Choroid plexus epithelial cell (primary cell): ENCODE measurements at regions not wholly inside any gene's neighbourhood (a gene's known extent, or its start where the extent isn't known, plus 50 kb on each side); places are given as distances from the start of the nearest gene placed in this dataset.

Experiments
- DNase-seq: peaks from one replicate; pipeline ENCODE4 v3.0.0-alpha.2; 2010; ENCODE audit warnings: low read depth
- H3K4me3 ChIP-seq: 2 replicates; pipeline ENCODE4 v1.5.1; 2011; ENCODE audit warnings: low read depth, mild to moderate bottlenecking, control low read depth, low read length, moderate library complexity
- CTCF ChIP-seq: conservative IDR thresholded peaks from 2 replicates; pipeline ENCODE4 v1.5.1; 2011; ENCODE audit warnings: low read depth, mild to moderate bottlenecking, control low read depth, inconsistent platforms, low read length, moderate library complexity

DNA sequence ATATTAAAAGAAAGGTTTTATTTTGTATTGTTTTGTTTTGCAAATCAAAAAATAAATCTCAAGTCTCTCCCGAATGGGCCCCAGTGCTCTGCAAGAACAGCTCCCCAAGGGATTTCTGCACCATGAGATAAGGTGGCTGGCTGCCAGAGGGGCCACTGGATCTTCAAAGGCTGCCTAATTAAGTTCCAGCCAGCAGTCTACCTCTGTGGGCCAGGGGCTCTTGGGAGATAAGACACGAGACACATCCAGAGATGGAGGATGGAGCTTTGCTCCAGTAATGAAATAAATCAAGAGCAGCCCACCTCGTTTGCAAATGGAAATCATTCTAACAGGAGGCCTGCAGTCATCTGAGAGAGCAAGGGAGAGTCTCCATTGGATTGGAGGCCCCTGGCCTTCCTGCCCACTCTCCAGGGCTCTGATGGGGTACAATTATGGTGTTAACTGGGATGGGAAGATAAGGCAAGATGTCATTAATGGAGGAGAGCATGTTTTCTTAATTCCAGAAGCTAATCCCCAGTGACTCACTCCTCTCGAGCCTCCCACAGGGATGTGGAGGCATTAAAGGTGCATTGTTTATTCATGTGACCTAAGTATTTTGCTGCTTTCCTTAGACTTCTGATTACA, 155.2 kb upstream of the KAZN start:
- no peak for TF ChIP-seq CTCF
- no peak overlapping the region for H3K4me3 ChIP-seq
- DNase-seq, result peak; percentile 5

GRCh38 chr1:14451217-14451616, 147.3 kb upstream of the KAZN start:
- TF ChIP-seq CTCF, result no peak
- DNase-seq, result no peak
- no peak overlapping the region for H3K4me3 ChIP-seq

GRCh38 chr1:14452551-14452950, 145.9 kb upstream of the KAZN start:
- no peak for TF ChIP-seq CTCF
- no peak overlapping the region for H3K4me3 ChIP-seq

DNA sequence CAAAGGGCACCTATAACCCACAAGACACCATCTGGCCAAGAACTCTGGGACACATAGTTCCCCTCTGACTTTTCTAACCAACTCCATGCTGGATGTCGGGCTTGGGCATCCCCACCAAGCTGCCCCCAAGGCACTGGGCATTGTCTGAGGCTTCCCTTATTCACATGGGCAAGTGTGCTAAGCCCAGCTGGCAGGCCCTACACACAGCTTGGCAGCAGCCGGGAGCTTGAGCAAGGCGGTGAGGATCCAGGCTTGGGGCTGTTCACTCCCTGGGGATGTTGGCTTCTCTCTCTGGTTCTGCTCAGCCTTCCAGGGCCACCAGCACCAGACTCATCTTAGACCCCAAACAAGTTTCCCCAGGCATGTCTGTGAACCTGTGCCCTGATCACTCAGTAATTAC, 138.3 kb upstream of the KAZN start:
- no peak overlapping the region for H3K4me3 ChIP-seq
- DNase-seq, result no peak
- no peak for TF ChIP-seq CTCF

More at GRCh38 chr1:14452551-14452950, 145.9 kb upstream of the KAZN start:
- DNase-seq, result no peak

DNA sequence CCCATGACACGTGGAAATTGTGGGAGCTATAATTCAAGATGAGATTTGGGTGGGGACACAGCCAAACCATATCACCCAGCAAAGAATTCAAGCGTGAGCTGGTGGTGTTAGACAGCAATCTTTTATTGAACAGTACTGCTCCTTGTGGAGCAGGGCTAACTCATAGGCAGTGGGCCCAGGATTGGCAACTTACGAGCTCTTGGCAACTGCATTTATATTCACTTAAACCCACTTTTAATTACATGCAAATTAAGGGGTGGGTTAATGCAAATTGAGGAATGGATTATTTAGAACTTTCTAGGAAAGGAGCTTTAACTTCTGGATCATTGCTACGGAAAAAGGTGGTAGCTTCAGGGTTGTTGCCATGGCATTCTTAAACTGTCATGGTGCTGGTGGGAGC, 135.6 kb upstream of the KAZN start:
- no peak overlapping the region for H3K4me3 ChIP-seq
- TF ChIP-seq CTCF, result no peak
- no peak for DNase-seq

DNA sequence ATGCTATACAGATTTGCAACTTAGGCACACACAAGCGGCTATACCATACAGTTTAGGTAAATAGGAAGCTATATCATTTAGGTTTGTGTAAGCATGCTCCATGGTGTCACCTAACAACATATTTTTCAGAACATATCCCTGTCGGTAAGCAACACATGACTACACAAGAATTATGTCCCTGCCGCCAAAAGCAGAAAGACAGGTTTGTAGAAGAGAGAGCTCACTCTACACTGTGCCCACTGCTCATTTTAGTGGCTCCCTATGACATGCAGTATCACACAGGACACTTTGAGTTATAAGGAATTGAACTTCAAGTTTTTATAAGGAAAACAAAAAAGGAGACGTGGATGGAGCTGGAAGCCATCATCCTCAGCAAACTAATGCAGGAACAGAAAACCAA, 132.5 kb upstream of the KAZN start:
- DNase-seq, result no peak
- H3K4me3 ChIP-seq, result no peak overlapping the region
- no peak for TF ChIP-seq CTCF

- H3K4me3 ChIP-seq, result no peak overlapping the region
- no peak for DNase-seq
- TF ChIP-seq CTCF, result no peak
Observed at GRCh38 chr1:14467112-14467511, 131.4 kb upstream of the KAZN start.
